DMS 273 treated with DMSO at 0.1 percent for 48 hours (cell line): ENCODE measurements at regions not wholly inside any gene's neighbourhood (a gene's known extent, or its start where the extent isn't known, plus 50 kb on each side); places are given as distances from the start of the nearest gene placed in this dataset.
"Not testable (repeated sequence)": the region's sequence is repeated elsewhere in the genome, so short reads cannot be mapped to it uniquely, and the experiment has no call there.

Experiments used
- DNase-seq: peaks from one replicate; lab custom pipeline; 2025; lab: John Stamatoyannopoulos, UW

- no peak for DNase-seq
These were observed 588.4 kb upstream of the CITED2 start for GRCh38 chr6:139962654-139963347.

GRCh38 chr6:139961190-139961589 is 586.7 kb upstream of the CITED2 start:
- no peak for DNase-seq

GRCh38 chr6:139960671-139961070 is 586.2 kb upstream of the CITED2 start:
- DNase-seq, result no peak

GRCh38 chr6:139955366-139956155 is 581.1 kb upstream of the CITED2 start:
- no peak for DNase-seq

- no peak for DNase-seq
These were observed 580.1 kb upstream of the CITED2 start for GRCh38 chr6:139954463-139955071.

- not testable (repeated sequence) for DNase-seq
These were observed 579.3 kb upstream of the CITED2 start for GRCh38 chr6:139953780-139954179.

- no peak for DNase-seq
These were observed 576.7 kb upstream of the CITED2 start for GRCh38 chr6:139951172-139951571.

- no peak for DNase-seq
These were observed 570.5 kb upstream of the CITED2 start for GRCh38 chr6:139944976-139945375.

GRCh38 chr6:139944131-139944530 is 569.7 kb upstream of the CITED2 start:
- peak; percentile 71 for DNase-seq

- no peak for DNase-seq
These were observed 568.9 kb upstream of the CITED2 start for GRCh38 chr6:139943391-139943790.

- DNase-seq, result no peak
These were observed 567.9 kb upstream of the CITED2 start for GRCh38 chr6:139942331-139942730.

- DNase-seq, result no peak
These were observed 567.4 kb upstream of the CITED2 start for GRCh38 chr6:139941826-139942225.

- no peak for DNase-seq
These were observed 566.6 kb upstream of the CITED2 start for GRCh38 chr6:139940741-139941729.

GRCh38 chr6:139939189-139939979 is 564.9 kb upstream of the CITED2 start:
- no peak for DNase-seq

GRCh38 chr6:139932671-139933070 is 558.2 kb upstream of the CITED2 start:
- DNase-seq, result no peak

- DNase-seq, result no peak
These were observed 557.3 kb upstream of the CITED2 start for GRCh38 chr6:139931747-139932146.

- DNase-seq, result no peak
These were observed 553.4 kb upstream of the CITED2 start for GRCh38 chr6:139927742-139928305.

GRCh38 chr6:139927236-139927635 is 552.8 kb upstream of the CITED2 start:
- no peak for DNase-seq

GRCh38 chr6:139926711-139927110 is 552.3 kb upstream of the CITED2 start:
- no peak for DNase-seq

GRCh38 chr6:139925894-139926641 is 551.6 kb upstream of the CITED2 start:
- DNase-seq, result peak; percentile 96
